ENCODE measurements at regions not wholly inside any gene's neighbourhood (a gene's known extent, or its start where the extent isn't known, plus 50 kb on each side); places are given as distances from the start of the nearest gene placed in this dataset.
A peak's percentile ranks its signal among the peaks of the same experiment; 100 is the strongest.
"Not testable (repeated sequence)": the region's sequence is repeated elsewhere in the genome, so short reads cannot be mapped to it uniquely, and the experiment has no call there.

GRCh38 chr9:31390403-31391025 is 993.9 kb upstream of the ACO1 start:
- DNase-seq (ENCODE audit: low read depth): no peak
- no peak for TF ChIP-seq CTCF (IDR thresholded peaks at IDR 0.05; ENCODE audit: low read length, missing control alignments)

DNA sequence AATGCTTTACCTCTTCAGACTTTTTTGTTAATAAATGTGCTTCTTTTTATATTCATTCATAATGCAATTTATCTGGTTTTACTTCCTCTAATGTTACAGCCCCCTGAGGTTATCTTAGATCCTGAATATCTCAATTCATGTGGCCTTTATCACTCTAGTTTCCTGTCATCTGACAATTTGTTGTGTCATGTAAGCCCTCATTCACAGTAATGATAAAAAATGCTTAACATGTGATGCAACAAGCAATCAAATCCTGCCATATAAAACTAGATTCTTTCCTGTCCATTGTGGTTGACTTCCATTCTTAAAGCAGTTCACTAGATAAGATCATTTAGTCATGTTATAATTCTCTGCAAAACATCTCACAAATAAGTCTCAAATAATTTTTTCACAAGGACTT is 991.2 kb upstream of the ACO1 start:
- DNase-seq (ENCODE audit: low read depth): peak; percentile 46
- TF ChIP-seq CTCF (IDR thresholded peaks at IDR 0.05; ENCODE audit: low read length, missing control alignments): no peak
- H3K4me3 ChIP-seq (replicated peaks; ENCODE audit: low read depth, low read length): no peak overlapping the region

More at GRCh38 chr9:31390403-31391025, 993.9 kb upstream of the ACO1 start:
- H3K4me3 ChIP-seq (replicated peaks; ENCODE audit: low read depth, low read length): no peak overlapping the region

DNA sequence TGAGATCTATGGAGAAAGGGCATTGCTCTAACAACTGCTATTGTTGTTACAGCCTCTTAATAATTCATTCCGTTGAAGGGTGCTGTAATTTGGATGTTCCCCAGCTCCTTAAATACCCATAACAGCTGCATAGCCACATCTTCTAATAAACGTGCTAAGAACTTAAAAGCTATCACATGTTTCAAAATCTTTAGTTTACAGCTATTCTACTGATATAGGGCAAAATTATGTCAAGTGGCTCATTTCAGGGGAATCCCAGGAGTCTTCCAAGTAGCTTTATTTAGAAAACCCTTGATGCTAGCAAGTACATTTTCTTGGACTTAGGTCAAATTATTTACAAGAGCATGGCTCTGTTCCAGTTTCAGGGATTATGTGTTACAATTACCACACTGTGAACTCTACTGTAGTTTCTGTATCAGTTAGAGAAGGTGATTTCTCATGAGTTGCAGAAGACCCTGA is 990.4 kb upstream of the ACO1 start:
- no peak overlapping the region for H3K4me3 ChIP-seq (replicated peaks; ENCODE audit: low read depth, low read length)
- no peak for TF ChIP-seq CTCF (IDR thresholded peaks at IDR 0.05; ENCODE audit: low read length, missing control alignments)
- peak; percentile 81 for DNase-seq (ENCODE audit: low read depth)

GRCh38 chr9:31412081-31412480 is 972.4 kb upstream of the ACO1 start:
- no peak for DNase-seq (ENCODE audit: low read depth)
- no peak overlapping the region for H3K4me3 ChIP-seq (replicated peaks; ENCODE audit: low read depth, low read length)
- no peak for TF ChIP-seq CTCF (IDR thresholded peaks at IDR 0.05; ENCODE audit: low read length, missing control alignments)

DNA sequence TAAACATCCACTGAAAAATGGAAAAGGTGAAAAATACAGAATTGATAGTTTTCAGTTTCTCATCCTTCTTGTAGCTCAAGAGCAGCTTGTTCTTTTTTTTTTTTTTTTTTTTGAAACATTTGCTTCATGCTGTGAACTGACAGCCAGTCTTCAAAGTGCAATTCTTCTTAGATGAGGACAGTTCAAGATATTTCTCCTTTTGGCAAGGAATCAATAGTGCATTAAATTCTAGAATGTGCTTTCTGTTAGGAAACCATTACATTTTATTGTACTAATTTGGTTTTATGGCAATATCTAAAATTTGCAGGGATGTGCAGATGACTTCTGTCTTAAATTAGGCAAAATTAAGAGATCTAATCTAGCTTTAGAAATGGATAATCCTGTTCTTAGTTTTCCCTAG is 969.3 kb upstream of the ACO1 start:
- H3K4me3 ChIP-seq (replicated peaks; ENCODE audit: low read depth, low read length): no peak overlapping the region
- DNase-seq (ENCODE audit: low read depth): no peak
- no peak for TF ChIP-seq CTCF (IDR thresholded peaks at IDR 0.05; ENCODE audit: low read length, missing control alignments)

DNA sequence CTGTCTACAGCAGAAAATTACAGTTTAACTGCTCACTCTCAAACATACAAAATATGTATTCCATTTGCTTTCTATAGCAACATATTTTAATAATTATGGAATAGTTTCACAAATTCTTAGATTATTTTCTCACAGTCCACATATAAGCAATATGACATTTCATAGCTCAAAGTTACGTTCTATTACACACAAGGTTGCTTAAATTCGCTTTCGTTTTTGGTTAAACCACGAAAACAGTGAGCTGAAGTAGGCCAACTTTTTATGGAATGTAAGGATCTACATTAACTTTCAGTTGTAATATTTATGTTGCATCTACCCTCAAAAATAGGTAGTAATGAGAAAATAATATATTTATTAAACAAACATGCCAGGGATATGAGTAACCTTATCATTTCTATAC is 966.0 kb upstream of the ACO1 start:
- TF ChIP-seq CTCF (IDR thresholded peaks at IDR 0.05; ENCODE audit: low read length, missing control alignments): no peak
- no peak overlapping the region for H3K4me3 ChIP-seq (replicated peaks; ENCODE audit: low read depth, low read length)
- no peak for DNase-seq (ENCODE audit: low read depth)

GRCh38 chr9:31443630-31444457 is 940.6 kb upstream of the ACO1 start:
- H3K4me3 ChIP-seq (replicated peaks; ENCODE audit: low read depth, low read length); DNase-seq (ENCODE audit: low read depth): not testable (repeated sequence)

Measured in fibroblast of pulmonary artery (primary cell).